NCI-H82 treated with DMSO at 0.1 percent for 48 hours (cell line): ENCODE measurements at regions not wholly inside any gene's neighbourhood (a gene's known extent, or its start where the extent isn't known, plus 50 kb on each side); places are given as distances from the start of the nearest gene placed in this dataset.
"Not testable (repeated sequence)": the region's sequence is repeated elsewhere in the genome, so short reads cannot be mapped to it uniquely, and the experiment has no call there.

ENCODE experiments used
- DNase-seq: peaks from one replicate; lab custom pipeline; 2025; ENCODE audit not compliant: unreplicated experiment; lab: John Stamatoyannopoulos, UW

DNA sequence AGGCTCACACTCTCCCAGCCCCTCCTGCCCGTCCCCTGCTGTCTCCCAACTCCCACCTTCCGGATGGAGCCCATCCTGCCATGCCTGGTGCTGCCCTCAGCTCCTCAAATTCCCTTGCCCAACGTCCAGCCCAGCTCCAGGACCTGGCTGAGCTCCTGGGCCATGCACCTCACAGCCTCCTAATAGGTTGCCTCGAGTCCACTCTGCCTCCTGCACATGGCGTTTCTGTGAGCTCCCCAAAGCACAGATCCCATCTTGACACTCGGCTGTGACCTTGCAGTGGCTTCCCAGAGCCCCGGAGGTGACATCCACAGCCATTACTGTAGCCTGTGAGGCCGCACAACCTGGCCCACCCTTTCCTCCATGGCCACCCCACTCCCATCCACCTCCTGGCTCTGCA lies 191.9 kb upstream of the SALL3 start:
- DNase-seq: no peak

DNA sequence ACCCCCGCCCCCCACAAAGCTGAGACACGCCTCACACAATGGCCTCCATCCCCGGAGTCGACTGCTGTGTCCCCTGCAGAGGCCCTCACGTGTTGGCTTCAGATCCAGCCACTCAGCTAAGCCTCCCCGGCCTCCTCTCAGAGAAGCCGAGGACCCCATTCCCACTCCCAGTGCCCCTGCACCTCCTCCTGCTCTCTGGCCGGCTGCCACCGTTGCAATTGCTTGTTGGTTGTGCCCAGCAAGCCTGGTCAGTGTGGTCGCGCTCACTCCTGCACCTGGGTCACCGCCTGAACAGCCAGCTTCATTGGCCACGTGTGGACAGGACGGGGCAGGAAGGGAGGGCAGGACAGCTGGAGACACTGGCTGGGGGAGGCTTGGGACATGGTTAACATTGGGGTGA lies 191.5 kb upstream of the SALL3 start:
- no peak for DNase-seq

DNA sequence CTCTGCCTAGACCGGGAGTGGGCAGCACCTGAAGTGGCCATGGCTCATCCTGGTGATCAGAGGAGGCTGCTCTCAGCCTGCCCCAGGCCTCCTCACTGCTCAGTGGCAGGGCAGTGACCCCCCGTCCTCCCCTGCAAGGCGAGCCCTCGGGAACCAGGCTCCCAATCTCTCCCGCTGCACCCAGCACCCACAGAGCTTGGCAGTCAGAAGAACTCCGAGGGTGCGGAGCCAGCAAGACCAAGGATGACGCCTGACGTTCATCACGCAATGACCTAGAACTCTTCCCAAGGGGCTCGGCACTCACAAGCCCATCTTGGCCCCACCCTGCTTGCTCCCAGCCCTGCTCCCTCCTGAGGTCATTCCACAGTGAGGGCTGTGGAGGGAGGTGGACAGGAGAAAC lies 189.8 kb upstream of the SALL3 start:
- no peak for DNase-seq

DNA sequence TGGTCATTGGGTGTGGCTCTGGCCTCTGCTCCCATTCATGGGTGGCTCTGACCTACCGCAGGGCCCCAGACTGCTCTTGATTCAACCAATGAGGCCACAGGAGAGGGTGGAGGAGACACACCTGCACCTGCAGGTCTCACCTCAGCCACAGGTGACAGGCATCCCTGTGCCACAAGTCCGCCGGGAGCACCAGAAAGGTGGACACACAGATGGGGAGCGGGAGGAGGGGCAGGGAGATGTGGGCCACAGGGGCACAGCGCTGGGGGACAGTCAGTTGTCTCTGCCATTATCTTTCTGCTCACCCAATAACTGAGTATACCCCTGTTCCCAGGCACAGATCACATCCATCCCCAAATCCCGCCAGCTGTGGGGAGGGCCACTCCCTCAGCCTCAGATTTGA lies 189.1 kb upstream of the SALL3 start:
- DNase-seq: no peak

DNA sequence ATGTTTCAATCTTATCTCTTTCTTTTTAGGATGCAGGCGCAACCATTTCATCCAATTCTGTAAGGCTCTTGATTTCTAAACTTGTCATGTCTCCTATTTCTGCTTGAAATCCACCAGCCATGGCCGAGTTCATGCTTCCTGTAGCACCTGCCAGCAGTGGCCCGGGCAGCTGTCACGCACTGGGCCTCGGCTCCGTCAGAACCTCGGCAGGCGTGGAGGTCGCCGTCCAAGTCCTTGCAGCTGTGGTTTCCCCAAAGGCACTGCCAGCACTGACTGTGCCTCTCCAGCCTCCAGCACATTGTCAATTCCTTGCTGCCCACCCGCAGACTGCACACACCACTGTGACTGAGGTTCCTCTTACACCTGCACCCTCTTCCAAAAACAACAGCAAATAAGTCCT lies 188.7 kb upstream of the SALL3 start:
- DNase-seq: no peak

DNA sequence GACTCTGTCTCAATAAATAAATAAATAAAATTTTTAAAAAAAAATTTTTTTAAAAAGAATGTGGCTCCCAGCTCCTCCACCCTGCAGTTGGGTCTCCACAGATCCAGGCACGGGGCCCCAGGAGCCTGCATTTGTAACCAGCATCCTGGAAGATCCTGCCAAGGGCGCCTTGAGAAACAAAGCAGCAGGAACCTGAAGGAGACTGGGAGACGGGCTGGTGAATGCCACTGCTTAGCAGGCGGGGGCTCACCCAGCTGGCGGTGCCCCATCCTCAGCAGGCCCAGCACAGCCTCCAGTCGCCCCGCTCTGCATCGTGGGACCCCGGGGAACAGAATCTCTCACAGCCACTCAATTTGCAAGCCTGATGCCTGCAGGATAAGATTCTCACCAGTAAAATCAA lies 187.5 kb upstream of the SALL3 start:
- no peak for DNase-seq

DNA sequence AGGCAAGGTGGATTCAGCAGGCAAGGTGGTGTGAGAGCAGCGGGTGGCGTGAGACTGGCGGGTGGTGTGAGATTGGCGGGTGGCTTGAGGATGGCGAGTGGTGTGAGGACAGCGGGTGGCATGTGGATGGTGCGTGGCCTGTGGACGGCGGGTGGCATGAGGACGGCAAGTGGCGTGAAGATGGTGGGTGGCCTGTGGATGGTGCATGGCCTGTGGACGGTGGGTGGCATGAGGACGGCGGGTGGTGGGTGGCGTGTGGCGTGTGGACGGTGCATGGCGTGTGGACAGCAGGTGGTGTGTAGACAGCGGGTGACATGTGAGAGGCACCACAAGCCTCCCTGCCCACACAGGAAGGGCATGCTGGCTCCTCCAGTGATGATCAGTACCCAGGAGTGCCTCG lies 186.9 kb upstream of the SALL3 start:
- no peak for DNase-seq

DNA sequence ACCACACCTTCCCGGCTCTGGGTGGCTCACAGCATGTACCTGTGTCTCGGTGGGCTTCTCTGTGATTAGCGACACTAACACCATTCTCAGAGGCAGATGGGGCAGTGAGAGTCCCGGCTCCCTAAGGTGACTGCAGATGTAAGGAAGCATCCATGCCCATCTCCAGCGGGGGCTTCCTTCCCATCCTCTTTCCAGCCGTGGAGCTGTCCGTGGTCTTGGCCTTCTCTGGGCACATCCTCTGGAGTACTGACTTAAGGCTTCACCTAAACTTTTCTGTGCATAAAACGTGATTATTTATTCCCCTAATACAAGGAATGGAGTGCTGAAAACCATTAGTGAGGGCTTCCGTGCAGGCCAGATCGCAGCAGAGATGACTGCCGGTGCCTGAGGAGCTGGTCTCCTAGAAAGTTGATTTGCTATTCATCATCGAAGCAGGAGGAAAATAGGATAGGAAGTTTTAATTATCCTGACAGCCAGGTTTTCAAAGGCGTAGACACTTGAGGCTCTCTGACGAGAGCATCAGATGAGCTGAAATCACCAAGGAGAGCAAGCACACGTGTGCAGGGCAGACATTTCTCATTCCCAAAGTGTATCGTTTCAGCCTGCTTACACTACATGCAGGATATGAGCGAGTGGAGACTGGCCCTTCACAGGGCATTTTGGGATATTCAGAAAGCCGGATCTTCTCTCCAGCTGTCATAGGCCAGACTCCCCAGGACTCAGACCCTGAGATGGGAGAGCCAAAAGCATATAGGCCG lies 186.1 kb upstream of the SALL3 start:
- DNase-seq: no peak

DNA sequence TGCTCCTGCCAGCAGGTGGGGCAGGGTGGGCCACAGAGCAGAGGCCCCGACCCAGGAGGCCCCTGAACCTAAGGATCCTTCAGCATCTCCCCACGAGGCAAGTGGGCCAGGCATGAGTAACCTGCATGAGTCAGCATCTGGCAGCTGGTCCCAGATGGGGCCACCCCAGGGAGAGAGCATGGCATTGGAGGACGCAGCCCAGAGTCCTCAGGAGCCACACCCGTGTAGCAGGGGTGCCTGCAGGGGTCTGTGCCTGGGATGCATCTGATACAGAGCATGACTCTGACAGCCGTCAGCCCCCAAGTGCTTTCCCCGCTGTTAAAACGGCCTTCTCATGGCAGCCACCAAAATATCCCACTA lies 185.6 kb upstream of the SALL3 start:
- DNase-seq: no peak

DNA sequence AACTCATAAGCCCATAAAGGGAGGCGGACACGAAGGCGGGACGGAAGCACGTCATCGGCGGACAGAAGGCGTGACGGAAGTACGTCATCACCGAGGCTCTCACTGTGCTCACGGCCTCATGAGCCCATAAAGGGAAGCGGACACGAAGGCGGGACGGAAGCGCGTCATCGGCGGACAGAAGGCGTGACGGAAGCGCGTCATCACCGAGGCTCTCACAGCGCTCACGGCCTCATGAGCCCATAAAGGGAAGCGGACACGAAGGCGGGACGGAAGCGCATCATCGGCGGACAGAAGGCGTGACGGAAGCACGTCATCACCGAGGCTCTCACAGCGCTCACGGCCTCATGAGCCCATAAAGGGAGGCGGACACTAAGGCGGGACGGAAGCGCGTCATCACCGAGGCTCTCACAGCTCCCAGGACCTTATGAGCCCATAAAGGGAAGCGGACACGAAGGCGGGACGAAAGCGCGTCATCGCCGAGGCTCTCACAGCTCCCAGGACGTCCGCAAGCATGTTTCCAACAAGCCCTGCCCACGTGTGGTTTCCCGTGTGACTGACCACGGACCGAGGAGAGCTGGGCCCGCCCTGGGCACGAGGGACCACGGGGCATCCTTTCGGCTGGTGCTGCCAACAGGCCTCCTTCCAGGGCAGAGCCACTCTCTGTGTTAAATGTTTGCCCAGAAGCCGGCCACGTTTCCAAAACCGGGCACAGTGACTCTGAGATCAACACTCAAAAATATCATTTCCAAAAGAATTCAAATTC lies 182.7 kb upstream of the SALL3 start:
- DNase-seq: no peak

DNA sequence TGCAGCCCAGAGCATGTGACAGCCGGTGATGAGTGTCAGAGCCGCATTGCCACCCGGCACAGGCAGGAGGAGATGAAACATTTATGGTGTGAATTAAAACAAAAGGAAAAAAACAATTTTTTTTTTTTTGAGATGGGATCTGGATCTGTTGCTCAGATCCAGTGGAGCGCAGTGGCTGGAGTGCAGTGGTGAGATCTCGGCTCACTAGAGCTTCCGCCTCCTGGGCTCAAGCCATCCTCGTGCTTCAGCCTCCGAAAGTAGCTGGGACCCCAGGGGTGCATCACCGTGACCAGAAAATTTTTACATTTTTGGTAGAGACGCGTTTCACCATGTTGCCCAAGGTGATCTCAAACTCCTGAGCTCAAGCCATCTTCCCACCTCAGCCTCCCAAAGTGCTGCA lies 182.1 kb upstream of the SALL3 start:
- DNase-seq: no peak

DNA sequence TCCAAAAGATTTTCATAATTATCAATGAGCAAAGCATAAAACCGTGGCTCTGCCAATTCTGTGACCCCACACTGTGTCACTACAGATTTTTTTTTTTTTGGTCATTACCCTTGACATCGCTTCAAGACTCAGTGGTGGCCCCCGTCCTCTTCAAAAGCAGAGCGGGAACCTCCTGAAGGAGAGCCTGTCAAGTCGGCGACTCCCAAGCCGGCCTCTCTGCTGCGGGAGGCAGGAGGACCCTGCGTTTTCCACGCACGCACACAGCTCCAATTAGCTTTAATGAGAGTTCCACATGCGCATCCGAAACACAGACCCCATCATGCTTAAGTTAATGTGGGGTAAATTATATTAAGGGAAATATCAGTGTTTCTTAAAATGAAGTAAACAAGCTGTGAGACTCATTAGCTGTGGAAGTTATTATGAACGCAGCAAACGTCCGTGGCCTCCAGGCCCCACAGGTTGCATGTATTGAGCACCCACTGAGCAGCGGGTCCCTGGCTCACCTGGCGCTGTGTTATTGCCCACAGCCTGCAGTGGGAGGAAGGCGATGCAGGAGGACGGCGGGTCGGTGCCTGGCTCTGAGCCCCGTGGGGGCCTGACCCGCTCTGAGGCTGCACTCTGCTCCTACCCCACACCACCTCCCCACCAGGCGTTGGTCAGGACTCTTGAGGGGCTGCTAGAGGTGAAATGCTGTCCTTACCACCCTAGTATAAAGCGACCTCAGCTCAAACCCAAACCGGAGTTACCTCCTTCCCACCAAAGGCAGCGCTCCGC lies 181.0 kb upstream of the SALL3 start:
- DNase-seq: no peak

DNA sequence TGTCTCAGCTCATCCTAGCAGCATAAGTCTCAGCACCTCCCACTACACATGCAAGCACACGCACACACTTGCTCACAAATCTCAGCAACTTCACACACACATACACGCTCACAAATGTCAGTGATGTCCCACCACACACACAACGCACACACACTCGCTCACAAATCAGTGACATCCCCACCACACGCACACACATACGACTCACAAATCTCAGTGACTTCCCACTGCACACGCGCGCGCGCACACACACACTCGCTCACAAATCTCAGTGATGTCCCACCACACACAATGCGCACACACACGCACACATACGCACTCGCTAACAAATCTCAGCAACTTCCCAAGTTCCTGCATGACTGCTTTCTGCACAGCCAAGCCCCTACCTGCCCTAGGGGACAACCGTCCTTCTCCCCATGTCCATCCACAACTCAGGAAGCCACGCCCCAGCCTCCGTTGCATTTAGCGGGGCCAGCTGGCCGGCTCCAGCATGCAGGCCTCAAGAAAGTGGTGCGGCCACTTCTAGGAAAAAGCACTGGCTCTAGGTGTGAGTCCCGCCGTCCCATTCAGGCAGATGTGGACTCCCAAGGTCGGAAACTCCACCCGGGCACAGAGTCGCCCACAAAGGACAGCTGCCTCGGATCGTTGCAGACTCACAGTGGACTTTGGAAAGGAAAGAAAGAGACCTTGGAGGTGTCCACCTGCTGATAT lies 180.1 kb upstream of the SALL3 start:
- DNase-seq: no peak

DNA sequence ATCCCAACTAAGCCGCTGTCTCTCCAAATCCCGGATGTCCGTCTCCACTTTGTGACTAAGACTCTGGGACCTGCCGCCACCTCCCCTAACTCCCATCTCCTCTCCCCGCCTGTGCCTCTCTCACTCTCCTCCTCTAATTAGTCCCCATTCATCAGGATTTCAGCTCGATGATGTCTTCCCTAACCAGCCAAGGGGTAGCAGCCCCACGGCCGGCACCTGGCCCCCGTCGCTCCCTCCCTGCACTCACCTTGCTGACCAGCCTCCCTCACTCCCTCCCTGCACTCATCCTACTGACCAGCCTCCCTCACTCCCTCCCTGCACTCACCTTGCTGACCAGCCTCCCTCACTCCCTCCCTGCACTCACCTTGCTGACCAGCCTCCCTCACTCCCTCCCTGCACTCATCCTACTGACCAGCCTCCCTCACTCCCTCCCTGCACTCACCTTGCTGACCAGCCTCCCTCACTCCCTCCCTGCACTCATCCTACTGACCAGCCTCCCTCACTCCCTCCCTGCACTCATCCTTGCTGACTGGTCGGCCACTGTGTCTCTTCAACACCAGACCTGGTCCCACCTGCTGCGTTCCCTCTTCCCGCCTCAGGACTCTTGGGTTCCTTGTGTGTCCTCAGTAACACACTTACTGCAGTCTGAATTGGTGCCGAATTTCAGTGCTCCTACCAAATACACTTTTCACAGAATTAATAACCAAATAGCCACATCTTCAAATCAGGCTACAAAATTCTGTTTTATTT lies 179.3 kb upstream of the SALL3 start:
- not testable (repeated sequence) for DNase-seq

DNA sequence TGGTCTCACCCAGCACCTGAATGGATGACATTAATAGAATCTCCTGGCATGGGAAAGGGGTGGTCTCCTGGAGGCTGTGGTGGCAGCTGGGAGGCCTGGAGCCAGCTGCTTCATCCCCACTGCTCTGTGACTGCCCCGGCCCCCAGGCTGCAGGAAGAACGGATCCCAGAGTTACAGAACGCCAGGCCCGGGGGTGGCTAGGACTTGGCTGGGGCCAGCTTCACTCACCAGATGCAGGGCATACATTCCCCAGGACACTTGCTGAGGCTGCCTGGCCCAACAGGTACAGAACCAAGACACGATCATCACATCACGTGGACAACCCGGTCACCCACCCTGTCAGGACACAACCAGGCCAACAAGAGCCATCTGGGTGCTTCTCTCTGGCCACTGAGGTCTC lies 178.6 kb upstream of the SALL3 start:
- DNase-seq: no peak

DNA sequence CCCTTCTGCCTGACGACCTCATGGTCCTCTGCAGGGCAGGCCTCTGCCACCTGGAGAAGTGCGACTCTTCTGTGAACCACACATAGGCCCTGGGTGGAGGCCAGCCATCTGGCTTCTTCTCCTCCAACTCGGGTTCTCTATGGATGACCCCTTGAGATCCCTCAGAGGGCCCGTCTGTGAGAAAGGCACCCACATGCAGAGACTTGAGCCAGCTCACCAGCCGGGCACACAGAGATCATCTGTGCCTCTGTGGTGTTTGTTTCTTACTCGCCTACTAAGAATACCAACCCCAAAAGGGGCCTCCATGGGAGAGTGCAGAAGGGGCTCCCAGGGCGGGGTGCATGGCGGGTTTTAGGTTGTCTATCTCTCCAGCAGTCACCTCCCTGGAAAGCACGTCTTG lies 176.5 kb upstream of the SALL3 start:
- DNase-seq: no peak

DNA sequence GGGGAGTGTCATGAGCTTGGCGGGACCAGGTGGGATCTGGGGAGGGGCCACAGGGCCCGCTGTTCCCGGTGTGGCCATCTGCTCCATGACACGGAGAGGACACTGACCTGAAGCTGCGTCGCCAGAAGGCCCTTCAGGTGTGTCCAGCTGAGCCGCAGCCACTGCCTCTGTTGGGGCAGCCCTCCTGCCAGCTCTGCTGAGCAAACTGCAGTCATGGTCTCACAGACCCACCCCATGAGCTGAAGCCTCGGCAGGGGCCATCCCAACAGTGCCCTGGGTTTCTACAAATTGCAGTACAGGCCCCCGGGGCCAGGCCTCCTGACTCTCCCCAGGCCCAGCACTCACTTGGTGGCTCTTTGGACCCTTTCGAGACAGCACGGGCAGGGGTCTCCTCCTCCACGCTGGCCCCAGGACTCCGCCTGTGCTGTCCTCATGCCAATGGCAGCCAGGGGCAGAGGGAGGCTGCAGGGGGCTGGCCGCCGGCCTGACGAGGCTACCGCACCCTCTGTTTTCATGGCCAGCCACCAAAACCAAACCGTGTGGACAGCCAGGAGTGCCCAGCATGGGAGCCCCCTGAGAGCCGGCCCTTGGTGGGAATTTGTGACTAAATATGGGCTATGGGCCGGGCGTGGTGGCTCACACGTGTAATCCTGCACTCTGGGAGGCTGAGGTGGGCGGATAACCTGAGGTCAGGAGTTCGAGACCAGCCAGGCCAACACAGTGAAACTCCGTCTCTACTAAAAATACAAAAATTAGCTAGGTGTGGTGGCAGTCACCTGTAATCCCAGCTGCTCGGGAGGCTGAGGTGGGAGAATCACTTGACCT lies 175.2 kb upstream of the SALL3 start:
- no peak for DNase-seq

DNA sequence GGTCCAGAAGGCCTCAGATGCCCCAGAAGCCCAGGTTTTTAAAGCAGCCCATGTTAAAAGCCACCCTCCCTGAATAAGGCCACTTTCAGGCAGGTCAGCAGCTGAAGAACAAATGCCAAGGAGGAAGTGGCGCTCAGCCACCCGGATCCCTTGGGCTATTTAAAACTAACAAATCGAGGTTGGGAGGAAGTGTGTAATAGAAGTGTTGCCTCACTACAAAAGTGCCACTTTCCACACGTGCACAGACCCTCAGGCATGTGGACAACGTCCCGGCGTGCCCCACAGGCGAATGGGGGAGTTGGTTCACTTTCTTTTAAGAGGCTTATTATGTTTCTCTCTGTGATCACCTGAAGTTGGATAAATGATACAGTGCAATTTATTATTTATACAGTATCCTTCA lies 173.8 kb upstream of the SALL3 start:
- DNase-seq: no peak

DNA sequence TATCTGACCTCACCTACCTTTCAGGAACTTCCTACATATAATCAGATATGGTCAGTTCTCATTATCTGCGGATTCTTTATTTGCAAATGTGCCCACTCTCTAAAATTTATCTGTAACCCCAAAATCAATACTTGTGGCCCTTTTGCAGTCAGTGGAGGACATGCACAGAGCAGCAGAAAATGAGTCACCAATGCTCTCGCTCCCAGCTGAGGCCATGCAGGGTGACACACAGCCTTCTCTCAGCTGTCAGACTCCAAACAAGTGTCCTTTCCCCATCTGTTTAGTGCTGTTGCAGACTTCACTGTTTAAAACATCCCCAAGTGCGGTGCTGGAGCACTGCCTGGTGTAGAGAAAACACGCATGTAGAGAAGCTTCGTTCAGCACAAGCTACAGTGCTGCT lies 171.9 kb upstream of the SALL3 start:
- no peak for DNase-seq

DNA sequence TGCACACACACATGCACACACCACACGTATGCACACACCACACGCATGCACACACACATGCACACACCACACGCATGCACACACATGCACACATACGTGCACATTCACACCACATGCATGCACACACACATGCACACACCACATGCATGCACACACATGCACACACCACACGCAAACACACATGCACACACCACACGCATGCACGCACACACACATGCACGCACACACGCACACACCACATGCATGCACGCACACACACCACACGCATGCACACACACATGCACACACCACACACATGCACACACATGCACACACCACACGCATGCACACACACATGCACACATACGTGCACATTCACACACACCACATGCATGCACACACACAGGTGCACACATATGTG lies 169.8 kb upstream of the SALL3 start:
- DNase-seq: no peak
